ENCODE measurements at regions not wholly inside any gene's neighbourhood (a gene's known extent, or its start where the extent isn't known, plus 50 kb on each side); places are given as distances from the start of the nearest gene placed in this dataset.

DNA sequence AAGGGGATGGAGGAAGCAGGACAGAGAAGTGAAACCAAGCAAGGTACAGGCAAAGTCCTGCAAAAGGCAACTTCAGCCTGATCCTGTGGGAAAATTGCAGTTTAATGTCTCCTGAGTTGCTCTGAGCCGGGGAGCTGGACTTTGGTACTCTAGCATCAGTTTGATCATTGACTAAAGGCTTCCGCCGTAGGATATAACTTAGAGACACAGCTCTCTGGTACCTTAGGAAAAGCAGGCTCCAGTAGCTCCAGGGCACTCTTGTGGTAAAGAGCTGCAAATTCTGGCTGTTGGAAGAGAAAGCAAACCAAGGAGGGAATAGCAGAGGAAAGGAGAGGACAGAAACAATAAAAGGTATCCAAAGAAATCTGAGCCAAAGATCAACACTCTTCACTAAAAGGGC is 521.1 kb downstream of the PLOD2 start:
- Histone ChIP-seq H3K27ac (ENCODE audit: low read depth, low read length) (peak overlapping the region; percentile 19), H2BK120ac (ENCODE audit: insufficient read depth, low read length, poor library complexity) (peak overlapping the region; percentile 43)

DNA sequence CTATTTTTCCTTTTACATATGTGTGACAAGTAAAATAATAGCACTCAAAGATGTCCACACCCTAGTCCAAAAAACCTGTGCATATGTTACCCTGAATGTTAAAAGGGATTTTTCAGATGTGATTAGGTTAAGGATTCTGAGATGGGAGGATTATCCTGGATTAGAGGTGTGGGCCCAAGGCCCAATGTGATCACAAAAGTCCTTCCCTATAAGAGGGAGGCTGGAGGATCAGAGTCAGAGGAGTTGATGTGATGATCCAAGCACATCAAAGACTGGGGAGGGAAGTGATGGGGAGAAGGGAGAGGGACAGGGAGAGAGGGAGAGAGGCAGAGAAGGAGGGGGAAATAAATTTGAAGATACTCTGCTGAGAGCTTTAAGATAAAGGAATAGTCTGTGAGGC is 512.6 kb downstream of the PLOD2 start:
- H3K4ac ChIP-seq (ENCODE audit: low read depth, low read length) = no peak overlapping the region
- no peaks in the 10 kb centered on the region for H3K79me1 ChIP-seq (ENCODE audit: low read length)
- no peak overlapping the region for H4K12ac ChIP-seq (ENCODE audit: low read depth, low read length)
- H2BK120ac ChIP-seq (ENCODE audit: insufficient read depth, low read length, poor library complexity) = no peak overlapping the region
- H3K9me3 ChIP-seq (ENCODE audit: insufficient read depth, low read depth, low read length) = no peaks in the 10 kb centered on the region
- no peak overlapping the region for H3K14ac ChIP-seq (ENCODE audit: low read length)
- no peak overlapping the region for H3K4me2 ChIP-seq (ENCODE audit: low read length)
- DNase-seq = no peak
- H4K8ac ChIP-seq (ENCODE audit: low read depth, low read length) = no peak overlapping the region
- H3K27ac ChIP-seq (ENCODE audit: low read depth, low read length) = no peak overlapping the region
- H2BK5ac ChIP-seq (ENCODE audit: low read depth, low read length, poor library complexity) = no peak overlapping the region
- no peak overlapping the region for H3K4me3 ChIP-seq (ENCODE audit: low read depth, low read length)
- no peak overlapping the region for H3K9ac ChIP-seq (ENCODE audit: low read length)
- no peak overlapping the region for H2AK5ac ChIP-seq (ENCODE audit: low read length)
- no peaks in the 10 kb centered on the region for H3K79me2 ChIP-seq (ENCODE audit: control insufficient read depth, insufficient read depth, low read length, poor library complexity)
- no peak overlapping the region for H3K23ac ChIP-seq (ENCODE audit: low read length)
- H4K91ac ChIP-seq (ENCODE audit: low read depth, low read length) = no peak overlapping the region
- H2BK12ac ChIP-seq (ENCODE audit: low read length) = no peak overlapping the region
- H3K4me1 ChIP-seq (ENCODE audit: control insufficient read depth in 1 of 2, insufficient read depth in 2 of 2, low read length in 2 of 2) = no peaks in the 10 kb centered on the region
- H3K18ac ChIP-seq (ENCODE audit: low read length) = no peak overlapping the region
- no peak overlapping the region for H2AFZ ChIP-seq (ENCODE audit: insufficient read depth, low read length, poor library complexity)
- H3K27me3 ChIP-seq (ENCODE audit: insufficient read depth, low read length) = no peaks in the 10 kb centered on the region
- H3K36me3 ChIP-seq (ENCODE audit: control insufficient read depth in 1 of 2, insufficient read depth in 2 of 2, low read length in 2 of 2) = no peaks in the 10 kb centered on the region

More for the DNA sequence above, 521.1 kb downstream of the PLOD2 start:
- no peak overlapping the region for H4K91ac ChIP-seq (ENCODE audit: low read depth, low read length)
- H4K12ac ChIP-seq (ENCODE audit: low read depth, low read length) = no peak overlapping the region
- peaks cover 4% of the 10 kb centered on the region in 2 experiments for H3K4me1 ChIP-seq (ENCODE audit: control insufficient read depth in 1 of 2, insufficient read depth in 2 of 2, low read length in 2 of 2)
- H3K27me3 ChIP-seq (ENCODE audit: insufficient read depth, low read length) = no peaks in the 10 kb centered on the region
- H3K9ac ChIP-seq (ENCODE audit: low read length) = no peak overlapping the region
- no peak overlapping the region for H3K14ac ChIP-seq (ENCODE audit: low read length)
- H3K4me3 ChIP-seq (ENCODE audit: low read depth, low read length) = no peak overlapping the region
- H3K79me2 ChIP-seq (ENCODE audit: control insufficient read depth, insufficient read depth, low read length, poor library complexity) = no peaks in the 10 kb centered on the region
- H3K9me3 ChIP-seq (ENCODE audit: insufficient read depth, low read depth, low read length) = no peaks in the 10 kb centered on the region
- H3K23ac ChIP-seq (ENCODE audit: low read length) = no peak overlapping the region
- no peak overlapping the region for H4K8ac ChIP-seq (ENCODE audit: low read depth, low read length)
- WGBS (ENCODE audit: extremely low coverage, insufficient coverage, insufficient read length) = no CpG with 5 or more reads among the region's 3 CpGs
- H2AFZ ChIP-seq (ENCODE audit: insufficient read depth, low read length, poor library complexity) = no peak overlapping the region
- no peak overlapping the region for H3K18ac ChIP-seq (ENCODE audit: low read length)
- H2BK12ac ChIP-seq (ENCODE audit: low read length) = peak overlapping the region; percentile 71
- no peaks in the 10 kb centered on the region for H3K79me1 ChIP-seq (ENCODE audit: low read length)
- peak overlapping the region; percentile 56 for H2BK5ac ChIP-seq (ENCODE audit: low read depth, low read length, poor library complexity)
- H3K36me3 ChIP-seq (ENCODE audit: control insufficient read depth in 1 of 2, insufficient read depth in 2 of 2, low read length in 2 of 2) = no peaks in the 10 kb centered on the region
- no peak for DNase-seq
- H3K4ac ChIP-seq (ENCODE audit: low read depth, low read length) = no peak overlapping the region
- H3K4me2 ChIP-seq (ENCODE audit: low read length) = no peak overlapping the region
- no peak overlapping the region for H2AK5ac ChIP-seq (ENCODE audit: low read length)

GRCh38 chr3:145649368-145649887 is 511.6 kb downstream of the PLOD2 start:
- no peak for DNase-seq
- H3K27ac ChIP-seq (ENCODE audit: low read depth, low read length) = no peak overlapping the region
- no CpG with 5 or more reads among the region's 8 CpGs for WGBS (ENCODE audit: extremely low coverage, insufficient coverage, insufficient read length)
- no peak overlapping the region for H2AFZ ChIP-seq (ENCODE audit: insufficient read depth, low read length, poor library complexity)
- no peak overlapping the region for H2BK120ac ChIP-seq (ENCODE audit: insufficient read depth, low read length, poor library complexity)
- no peak overlapping the region for H4K91ac ChIP-seq (ENCODE audit: low read depth, low read length)
- H3K79me1 ChIP-seq (ENCODE audit: low read length) = no peaks in the 10 kb centered on the region
- no peak overlapping the region for H2BK12ac ChIP-seq (ENCODE audit: low read length)
- no peak overlapping the region for H3K4me2 ChIP-seq (ENCODE audit: low read length)
- H3K9ac ChIP-seq (ENCODE audit: low read length) = no peak overlapping the region
- no peaks in the 10 kb centered on the region for H3K9me3 ChIP-seq (ENCODE audit: insufficient read depth, low read depth, low read length)
- H3K4me3 ChIP-seq (ENCODE audit: low read depth, low read length) = no peak overlapping the region
- H3K4me1 ChIP-seq (ENCODE audit: control insufficient read depth in 1 of 2, insufficient read depth in 2 of 2, low read length in 2 of 2) = no peaks in the 10 kb centered on the region
- H2AK5ac ChIP-seq (ENCODE audit: low read length) = no peak overlapping the region
- no peak overlapping the region for H3K18ac ChIP-seq (ENCODE audit: low read length)
- no peak overlapping the region for H4K8ac ChIP-seq (ENCODE audit: low read depth, low read length)
- no peak overlapping the region for H3K4ac ChIP-seq (ENCODE audit: low read depth, low read length)
- H3K14ac ChIP-seq (ENCODE audit: low read length) = no peak overlapping the region
- no peaks in the 10 kb centered on the region for H3K79me2 ChIP-seq (ENCODE audit: control insufficient read depth, insufficient read depth, low read length, poor library complexity)
- no peaks in the 10 kb centered on the region for H3K36me3 ChIP-seq (ENCODE audit: control insufficient read depth in 1 of 2, insufficient read depth in 2 of 2, low read length in 2 of 2)
- no peaks in the 10 kb centered on the region for H3K27me3 ChIP-seq (ENCODE audit: insufficient read depth, low read length)
- H4K12ac ChIP-seq (ENCODE audit: low read depth, low read length) = no peak overlapping the region
- no peak overlapping the region for H2BK5ac ChIP-seq (ENCODE audit: low read depth, low read length, poor library complexity)
- no peak overlapping the region for H3K23ac ChIP-seq (ENCODE audit: low read length)

- Histone ChIP-seq H3K18ac (ENCODE audit: low read length) (no peak overlapping the region), H3K4me2 (ENCODE audit: low read length) (no peak overlapping the region), H3K4me1 (ENCODE audit: control insufficient read depth in 1 of 2, insufficient read depth in 2 of 2, low read length in 2 of 2) (no peaks in the 10 kb centered on the region), H3K14ac (ENCODE audit: low read length) (no peak overlapping the region), H3K79me2 (ENCODE audit: control insufficient read depth, insufficient read depth, low read length, poor library complexity) (no peaks in the 10 kb centered on the region), H3K9me3 (ENCODE audit: insufficient read depth, low read depth, low read length) (no peaks in the 10 kb centered on the region), H2BK5ac (ENCODE audit: low read depth, low read length, poor library complexity) (no peak overlapping the region), H4K8ac (ENCODE audit: low read depth, low read length) (no peak overlapping the region), H3K4me3 (ENCODE audit: low read depth, low read length) (no peak overlapping the region), H3K27me3 (ENCODE audit: insufficient read depth, low read length) (no peaks in the 10 kb centered on the region), H2AFZ (ENCODE audit: insufficient read depth, low read length, poor library complexity) (no peak overlapping the region), H3K27ac (ENCODE audit: low read depth, low read length) (no peak overlapping the region), H4K12ac (ENCODE audit: low read depth, low read length) (no peak overlapping the region), H3K79me1 (ENCODE audit: low read length) (no peaks in the 10 kb centered on the region), H2AK5ac (ENCODE audit: low read length) (no peak overlapping the region), H3K36me3 (ENCODE audit: control insufficient read depth in 1 of 2, insufficient read depth in 2 of 2, low read length in 2 of 2) (no peaks in the 10 kb centered on the region), H3K23ac (ENCODE audit: low read length) (no peak overlapping the region), H2BK12ac (ENCODE audit: low read length) (no peak overlapping the region), H4K91ac (ENCODE audit: low read depth, low read length) (no peak overlapping the region), H3K4ac (ENCODE audit: low read depth, low read length) (no peak overlapping the region), H3K9ac (ENCODE audit: low read length) (no peak overlapping the region), H2BK120ac (ENCODE audit: insufficient read depth, low read length, poor library complexity) (no peak overlapping the region)
- no peak for DNase-seq
- no CpG with 5 or more reads among the region's 4 CpGs for WGBS (ENCODE audit: extremely low coverage, insufficient coverage, insufficient read length)
Measured at GRCh38 chr3:145650170-145650569, 510.8 kb downstream of the PLOD2 start.
